Hindlimb muscle (tissue), 1 donor: ENCODE measurements at regions not wholly inside any gene's neighbourhood (a gene's known extent, or its start where the extent isn't known, plus 50 kb on each side); places are given as distances from the start of the nearest gene placed in this dataset.
A peak's percentile ranks its signal among the peaks of the same experiment; 100 is the strongest.
"Not testable (repeated sequence)": the region's sequence is repeated elsewhere in the genome, so short reads cannot be mapped to it uniquely, and the experiment has no call there.

ENCODE experiments used
- DNase-seq: peaks from one replicate; pipeline ENCODE4 v3.0.0-alpha.2; 2013

DNA sequence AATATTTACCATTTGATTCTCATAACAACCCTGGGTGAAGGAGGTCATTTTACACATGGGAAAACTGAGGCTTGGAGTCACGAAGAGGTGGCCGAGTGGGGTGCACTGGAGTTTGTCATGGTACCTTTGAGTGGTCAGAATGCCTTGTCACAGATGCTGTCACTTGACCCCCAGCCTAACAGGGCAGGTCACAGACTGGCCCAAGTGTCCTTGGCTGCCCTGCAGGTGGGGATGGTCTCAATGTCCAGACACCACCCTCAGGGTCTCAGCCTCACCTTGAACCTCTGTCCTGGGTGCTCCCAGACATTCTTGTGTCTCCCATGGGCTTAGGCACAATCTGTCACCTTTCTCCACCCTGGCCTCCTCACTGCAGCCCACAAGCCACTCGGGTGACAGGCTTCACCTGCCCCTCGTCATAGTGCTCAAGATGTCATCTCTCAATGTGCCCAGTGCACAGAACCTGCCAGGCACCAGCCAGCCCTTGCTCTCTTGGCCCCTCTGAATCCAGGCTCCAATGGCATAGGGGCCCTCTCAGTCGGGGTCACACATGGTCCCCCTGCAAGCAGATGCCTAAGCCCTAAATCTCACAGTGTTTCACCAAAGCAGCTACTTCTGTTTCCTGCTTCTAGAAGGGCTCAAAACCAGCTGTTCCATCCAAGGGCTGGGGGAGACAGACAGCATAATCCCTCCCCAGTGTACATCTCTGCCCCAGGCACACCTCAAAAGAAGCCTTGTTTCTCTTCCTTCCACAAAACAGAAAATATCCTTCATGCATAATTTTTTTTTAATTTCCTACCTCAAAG lies 76.8 kb upstream of the NANOS1 start:
- DNase-seq: no peak

DNA sequence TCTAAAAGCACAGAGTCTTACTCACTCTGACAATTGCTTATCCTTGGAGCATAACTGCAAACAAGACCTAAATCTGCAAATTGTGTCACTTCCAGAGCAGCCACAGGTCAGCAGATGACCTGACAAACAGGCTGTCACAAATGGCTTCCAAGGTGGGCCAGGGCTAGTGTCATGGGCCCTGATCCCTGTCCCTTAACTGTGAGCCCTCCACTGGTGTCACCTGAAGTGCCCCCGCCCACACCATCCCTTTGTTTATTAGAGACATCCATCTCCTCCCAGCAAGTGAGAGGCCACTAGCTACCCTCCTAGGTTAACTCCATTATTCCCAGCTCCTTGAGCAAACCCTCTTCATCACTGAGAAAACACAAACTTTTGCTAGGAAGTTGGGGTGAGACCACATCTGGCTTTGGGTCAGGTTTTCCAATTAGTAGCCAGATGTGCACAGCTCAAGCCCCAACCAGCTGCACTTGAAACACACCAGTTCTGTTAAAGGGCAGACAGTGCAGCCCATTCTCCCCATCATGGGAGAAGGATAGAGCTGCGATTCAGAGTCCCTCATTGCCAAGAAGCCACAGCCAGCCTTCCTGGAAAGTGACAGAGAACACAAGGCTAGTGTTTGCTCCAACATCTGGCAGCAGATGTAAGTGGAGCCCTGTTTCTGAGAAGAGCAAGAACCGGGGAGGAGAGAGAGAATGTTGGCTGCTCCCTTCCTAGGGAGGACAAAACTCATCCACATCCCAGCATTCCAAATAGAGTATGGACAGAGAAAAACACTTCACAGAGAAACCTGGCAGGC lies 75.7 kb upstream of the NANOS1 start:
- peak; percentile 59 for DNase-seq

DNA sequence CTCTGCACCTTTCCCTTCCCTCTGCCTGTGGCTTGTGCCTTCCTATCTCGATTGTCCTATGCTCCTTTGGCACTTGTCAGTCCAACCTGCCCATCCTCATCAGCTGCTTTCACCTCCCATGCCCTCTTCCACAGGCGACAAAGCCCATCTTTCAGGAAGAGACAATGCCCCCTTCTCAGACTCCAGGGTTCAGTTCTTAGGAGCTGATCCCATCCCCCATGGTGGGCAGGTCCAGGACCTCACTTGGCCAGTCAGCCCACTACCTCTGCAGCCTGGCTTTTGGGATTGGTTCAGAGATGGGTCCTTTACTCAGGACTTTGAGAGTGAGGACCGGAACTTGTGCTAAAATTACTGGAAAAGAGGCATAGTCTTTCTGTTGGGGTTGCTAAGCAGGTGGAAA lies 74.0 kb upstream of the NANOS1 start:
- DNase-seq: no peak

DNA sequence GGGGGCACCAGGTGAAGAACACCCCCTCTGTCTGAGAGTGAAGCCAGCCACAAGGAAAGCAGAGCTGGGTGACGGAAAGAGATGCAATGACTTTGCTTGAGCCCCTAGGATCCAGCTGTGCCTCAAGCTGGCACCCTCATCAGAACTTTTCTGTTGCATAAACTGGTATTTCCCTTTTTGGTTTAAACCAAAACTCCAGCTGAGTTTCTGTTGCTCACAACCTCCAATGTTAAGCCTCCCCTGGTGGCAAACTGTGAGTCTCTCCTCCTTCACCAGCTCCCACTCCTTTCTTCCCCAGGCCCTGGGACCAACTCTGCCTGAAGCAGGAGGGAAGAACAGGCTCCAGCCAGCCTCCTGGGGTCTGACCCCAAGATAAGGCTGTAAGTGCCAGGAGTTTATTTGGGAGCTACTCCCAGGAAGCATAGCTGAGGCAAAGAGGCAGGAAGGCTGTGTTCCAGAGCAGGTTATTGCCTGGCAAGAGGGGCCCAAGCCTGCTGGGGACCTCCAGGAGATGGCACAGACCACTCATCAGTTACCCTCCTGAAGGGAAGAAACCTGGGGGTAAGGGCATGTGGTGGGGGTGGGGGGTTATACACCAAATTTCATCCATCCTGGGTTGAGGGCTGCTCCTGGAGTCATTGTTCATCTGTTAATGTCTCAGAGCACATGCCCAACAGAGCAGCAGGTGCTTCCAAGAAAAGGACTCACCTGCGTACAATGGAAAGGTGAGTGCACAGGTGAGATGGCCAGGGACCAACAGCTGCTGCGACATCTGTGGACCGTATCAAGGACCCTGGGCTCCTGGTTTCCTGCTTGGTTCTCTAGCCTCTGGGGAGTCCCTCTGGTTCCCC lies 73.3 kb upstream of the NANOS1 start:
- no peak for DNase-seq

DNA sequence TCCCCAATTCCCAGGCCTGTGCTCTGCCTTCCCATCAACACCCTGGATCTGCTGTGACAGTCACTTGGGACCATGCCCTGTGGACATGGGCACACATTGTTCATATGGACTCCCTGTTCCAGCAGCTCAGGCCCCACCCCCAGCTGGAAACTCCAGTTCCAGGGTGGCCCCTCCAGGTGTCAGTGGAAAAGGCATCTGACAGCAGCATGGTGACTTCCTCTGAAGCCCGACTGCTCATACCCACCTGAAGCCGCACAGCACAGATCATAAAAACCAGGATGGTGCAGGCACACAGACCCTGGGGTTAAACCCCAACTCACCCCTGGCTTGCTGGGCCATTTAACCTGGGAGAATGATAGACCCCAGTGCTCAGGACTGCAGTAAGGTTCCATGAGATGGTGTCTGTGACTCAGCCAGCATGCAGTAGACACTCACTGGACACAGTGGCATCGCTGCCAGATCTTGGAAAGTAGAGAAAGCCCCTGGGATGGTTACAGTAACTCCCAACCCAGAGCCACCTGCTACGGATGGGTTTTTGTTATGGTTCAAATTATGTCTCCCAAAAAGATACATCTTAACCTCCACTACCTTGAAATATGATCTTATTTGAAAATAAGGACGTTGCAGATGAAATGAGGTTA lies 72.6 kb upstream of the NANOS1 start:
- DNase-seq: no peak

DNA sequence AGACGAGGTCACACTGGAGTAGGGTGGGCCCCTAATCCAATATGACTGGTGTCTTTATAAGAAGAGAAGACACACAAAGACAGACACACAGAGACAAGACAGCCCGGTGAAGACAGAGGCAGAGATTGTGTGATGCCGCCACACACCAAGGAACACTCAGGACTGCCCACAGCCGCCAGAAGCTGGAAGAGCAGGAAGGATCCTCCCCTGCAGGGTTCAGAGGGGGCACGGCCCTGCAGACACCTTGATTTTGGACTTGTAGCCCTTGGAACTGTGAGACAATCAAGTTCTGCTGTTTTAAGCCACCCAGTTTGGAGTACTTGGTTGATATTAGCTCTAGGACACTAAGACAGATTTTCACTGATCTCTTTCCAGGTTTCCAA lies 72.1 kb upstream of the NANOS1 start:
- no peak for DNase-seq

DNA sequence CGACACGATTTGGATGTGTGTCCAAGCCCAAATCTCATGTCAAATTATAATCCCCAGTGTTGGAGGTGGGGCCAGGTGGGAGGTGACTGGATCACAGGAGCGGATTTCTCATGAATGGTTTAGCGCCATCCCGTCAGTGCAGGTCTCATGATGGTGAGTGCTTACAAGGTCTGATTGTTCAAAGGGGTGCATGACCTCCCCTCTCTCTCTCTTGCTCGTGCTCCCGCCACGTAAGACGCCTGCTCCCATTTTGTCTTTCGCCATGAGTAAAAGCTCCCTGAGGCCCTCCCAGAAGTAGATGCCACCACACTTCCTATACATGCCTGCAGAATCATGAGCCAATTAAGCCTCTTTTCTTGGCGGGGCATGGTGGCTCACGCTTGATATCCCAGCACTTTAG lies 71.5 kb upstream of the NANOS1 start:
- no peak for DNase-seq

DNA sequence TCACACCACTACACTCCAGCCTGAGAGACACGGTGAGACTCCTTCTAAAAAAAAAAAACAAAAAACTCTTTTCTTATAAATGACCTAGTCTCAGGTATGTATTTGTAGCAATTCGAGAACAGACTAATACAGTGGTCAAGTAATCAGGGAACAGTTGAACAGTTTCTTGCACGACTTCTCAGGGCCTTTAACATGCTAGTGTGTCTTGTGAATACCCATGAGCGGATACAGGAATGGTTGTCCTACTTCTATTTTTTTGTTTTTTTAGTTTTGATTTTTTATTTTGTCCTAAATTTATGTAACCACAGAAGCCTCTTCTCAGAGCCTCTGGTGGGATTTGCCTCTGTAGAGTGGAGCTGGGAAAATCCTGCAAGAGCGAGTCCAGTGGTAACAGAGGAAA lies 71.0 kb upstream of the NANOS1 start:
- DNase-seq: no peak

DNA sequence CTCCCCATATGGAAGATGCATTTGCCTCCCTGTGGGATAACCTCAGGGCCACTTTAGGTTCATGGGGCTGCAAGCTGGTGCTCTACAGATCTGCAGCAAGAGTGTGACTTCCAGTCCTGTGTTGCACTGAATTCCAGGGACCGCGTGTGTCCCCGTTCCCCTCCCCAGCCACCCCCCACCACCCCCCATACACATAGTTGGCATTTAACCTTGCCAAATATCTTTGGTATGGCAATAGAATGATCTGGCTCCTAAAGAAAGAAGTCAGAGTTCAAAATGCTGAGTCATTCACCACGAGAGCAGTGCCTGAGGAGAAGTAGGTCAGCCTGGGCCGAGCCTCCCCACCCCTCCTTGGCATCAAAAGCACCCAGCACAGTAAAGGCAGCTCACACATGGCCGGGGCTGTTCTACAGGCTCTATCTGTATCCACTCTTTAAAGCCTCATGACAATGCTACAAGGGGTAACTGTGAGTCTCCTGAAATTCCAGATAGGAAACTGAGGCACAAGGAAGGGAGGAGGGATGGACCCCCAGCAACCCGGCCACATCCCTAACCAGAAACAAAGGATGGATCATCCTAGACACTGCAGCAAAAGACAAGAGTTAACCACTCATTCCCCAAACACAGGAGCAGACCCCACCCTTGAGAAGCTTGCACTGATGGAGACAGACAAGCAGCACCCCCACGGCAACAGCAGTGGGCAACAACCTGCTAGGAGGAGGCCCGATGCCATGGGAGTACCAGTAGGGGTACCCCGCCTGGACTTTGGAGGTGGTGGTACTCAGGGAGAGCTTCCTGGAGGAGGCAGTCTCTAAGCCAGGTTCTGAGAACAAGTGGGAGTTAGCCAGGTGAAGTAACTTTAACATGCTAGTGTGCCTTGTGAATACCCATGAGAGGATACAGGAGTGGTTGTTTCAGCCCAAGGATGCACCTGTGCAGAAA lies 70.3 kb upstream of the NANOS1 start:
- no peak for DNase-seq

DNA sequence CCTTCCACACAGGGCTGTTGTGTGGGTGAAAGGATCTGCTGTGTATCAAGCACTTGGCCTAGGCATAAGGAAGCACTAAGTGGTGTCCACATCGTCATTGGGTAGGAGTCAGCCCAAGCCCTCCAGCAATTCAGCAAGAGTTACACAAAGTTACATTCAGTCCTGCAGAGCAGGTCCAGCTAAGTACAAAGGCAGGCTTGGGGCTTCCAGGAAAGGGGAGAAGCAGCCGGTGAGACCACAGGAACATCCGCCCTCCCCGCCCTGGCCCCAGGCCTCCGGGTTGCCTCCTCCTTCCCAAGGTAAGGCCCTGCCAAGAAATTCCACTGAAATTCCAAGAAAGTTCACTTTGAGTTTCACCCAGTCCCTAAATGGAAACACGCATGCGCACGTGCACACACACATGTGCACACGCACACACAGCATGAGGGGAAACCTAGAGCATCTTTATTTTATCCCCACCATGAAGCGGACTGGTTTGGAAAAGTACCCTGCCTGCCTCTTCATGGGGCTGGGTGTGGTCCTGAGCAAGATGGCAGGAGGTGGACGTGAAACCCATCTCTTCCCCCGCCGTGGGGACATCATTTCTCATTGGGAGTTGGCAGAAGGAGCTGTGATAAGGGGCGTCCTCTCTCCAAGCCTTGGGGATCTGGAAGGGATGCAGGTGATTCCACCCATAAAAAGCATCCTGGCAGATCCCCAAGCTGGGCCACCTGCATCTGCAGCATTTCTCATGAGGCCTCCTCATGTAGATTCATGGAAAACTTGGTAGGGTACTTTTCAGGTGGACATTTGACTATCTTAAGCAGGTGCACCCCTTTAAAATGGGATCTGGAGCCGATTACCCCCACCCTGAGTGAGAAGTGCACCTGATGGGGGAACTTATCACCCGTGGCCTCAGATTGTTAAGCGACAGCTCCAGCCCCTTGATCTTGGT lies 69.1 kb upstream of the NANOS1 start:
- peak; percentile 66 for DNase-seq

DNA sequence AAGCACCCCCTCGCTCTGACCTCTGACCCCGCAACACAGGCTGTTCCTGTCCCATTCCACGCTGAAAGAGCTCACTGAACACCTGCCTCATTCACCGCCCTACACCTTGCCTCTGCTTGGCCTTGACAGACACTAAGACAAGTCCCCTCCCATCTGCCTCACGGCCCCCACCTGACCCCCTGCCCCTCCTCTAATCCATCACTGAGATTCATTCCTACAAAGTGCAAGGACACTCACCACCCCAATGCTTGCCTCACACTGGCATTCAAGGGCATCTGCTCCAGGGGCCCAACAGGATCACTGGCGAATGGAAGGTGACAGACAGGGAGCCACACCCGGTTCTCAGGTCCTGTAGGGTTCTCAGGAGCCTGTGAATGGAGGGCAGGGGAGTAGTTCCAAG lies 68.1 kb upstream of the NANOS1 start:
- DNase-seq: no peak

DNA sequence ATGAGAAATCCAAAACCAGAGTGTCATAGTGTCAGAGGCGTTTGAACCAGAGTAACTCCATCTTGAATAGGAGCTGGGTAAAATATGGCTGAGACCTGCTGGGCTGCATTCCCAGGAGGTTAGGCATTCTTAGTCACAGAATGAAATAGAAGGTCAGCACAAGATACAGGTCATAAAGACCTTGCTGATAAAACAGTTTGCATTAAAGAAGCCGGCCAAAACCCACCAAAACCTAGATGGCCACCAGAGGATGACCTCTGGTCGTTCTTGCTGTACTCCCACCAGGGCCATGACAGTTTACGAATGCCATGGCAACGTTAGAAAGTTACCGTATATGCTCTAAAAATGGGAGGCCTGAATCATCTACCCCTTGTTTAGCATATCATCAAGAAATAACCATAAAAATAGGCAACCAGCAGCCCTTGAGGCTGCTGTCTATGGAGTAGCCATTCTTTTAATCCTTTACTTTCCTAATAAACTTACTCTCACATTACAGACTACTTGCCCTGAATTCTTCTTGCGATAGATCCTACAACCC lies 67.1 kb upstream of the NANOS1 start:
- DNase-seq: not testable (repeated sequence)

DNA sequence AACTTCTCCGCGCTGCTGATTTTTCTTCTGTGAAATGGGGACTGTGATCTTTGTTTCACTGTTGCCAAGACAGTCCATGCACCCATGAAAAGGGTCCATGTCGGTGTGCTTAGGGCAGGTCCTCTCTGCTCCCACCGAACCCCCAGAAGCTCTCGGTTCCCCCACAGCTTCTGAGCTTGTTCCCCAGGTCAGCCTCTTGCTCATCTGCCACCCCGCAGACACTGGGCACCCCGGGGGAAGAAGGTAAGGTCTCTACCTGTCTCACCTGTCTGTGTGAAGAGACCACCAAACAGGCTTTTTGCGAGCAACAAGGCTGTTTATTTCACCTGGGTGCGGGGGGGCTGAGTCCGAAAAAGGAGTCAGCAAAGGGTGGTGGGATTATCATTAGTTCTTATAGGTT lies 66.2 kb upstream of the NANOS1 start:
- no peak for DNase-seq

DNA sequence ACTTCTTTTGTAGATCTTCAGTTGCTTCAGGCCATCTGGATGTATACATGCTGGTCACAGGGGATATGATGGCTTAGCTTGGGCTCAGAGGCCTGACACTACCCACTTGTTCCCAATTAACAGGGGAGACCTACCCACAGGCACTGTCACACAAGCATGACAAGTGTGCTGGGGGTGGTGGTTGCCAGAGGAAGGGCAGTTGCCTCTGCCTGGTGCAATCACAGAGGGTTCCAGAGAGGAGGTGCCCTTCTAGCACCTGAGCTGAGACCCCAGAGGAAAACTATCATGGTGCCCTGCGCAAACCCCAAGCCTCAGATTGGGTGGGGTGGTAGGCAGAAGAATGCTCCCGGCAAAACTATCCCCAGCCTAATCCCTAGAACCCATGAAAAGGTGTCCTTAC lies 65.6 kb upstream of the NANOS1 start:
- no peak for DNase-seq

DNA sequence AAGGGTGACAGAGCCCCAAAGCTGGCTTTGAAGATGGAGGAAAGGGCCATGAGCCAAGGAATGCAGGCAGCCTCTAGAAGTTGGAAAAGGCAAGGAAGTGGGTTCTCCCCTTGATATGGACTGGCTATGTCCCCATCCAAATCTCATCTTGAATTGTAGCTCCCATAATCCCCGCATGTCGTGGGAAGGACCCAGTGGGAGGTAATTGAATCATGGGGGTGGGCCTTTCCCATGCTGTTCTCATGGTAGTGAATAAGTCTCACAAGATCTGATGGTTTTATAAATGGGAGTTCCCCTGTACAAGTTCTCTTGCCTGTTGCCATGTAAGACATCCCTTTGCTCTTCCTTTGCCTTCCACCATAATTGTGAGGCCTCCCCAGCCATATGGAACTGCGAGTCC lies 65.0 kb upstream of the NANOS1 start:
- DNase-seq: not testable (repeated sequence)

DNA sequence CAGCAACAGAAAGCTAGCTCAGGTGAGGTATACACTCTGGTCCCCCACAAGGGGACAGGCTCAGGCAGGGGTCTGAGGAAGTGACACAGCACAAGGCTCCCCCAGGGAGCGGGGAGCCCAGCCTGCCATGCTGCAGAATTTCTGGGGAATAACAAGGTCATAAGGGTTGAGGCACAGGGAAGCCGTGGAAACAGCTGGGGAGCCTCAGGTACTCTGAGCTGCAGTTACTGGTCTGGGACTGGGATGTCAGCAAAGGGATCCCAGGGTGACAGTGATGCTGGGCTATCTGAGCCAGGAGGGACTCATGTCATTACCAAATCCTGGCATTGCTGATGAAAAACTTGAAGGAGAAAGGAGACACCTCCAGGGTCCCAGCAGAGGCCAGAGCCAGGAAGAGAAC lies 64.4 kb upstream of the NANOS1 start:
- no peak for DNase-seq

DNA sequence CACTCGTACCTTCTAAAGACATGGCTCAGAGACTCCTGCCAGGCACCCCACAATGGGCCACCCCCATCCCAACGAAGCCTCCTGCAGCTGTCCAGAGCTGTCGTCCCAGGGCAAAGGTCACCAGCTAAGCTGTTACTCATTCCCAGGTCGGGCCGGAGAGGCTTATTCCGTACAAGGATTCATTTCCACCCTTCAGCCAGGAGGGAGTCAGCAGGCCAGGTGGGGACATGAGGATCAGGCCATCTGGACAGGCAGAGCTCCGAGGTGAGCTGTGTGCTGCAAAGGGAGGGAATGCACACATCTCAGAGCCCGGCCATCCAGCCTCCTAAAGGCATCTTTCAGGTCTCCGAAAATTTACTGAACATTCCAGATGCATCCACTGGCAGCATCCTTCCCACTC lies 63.9 kb upstream of the NANOS1 start:
- no peak for DNase-seq

DNA sequence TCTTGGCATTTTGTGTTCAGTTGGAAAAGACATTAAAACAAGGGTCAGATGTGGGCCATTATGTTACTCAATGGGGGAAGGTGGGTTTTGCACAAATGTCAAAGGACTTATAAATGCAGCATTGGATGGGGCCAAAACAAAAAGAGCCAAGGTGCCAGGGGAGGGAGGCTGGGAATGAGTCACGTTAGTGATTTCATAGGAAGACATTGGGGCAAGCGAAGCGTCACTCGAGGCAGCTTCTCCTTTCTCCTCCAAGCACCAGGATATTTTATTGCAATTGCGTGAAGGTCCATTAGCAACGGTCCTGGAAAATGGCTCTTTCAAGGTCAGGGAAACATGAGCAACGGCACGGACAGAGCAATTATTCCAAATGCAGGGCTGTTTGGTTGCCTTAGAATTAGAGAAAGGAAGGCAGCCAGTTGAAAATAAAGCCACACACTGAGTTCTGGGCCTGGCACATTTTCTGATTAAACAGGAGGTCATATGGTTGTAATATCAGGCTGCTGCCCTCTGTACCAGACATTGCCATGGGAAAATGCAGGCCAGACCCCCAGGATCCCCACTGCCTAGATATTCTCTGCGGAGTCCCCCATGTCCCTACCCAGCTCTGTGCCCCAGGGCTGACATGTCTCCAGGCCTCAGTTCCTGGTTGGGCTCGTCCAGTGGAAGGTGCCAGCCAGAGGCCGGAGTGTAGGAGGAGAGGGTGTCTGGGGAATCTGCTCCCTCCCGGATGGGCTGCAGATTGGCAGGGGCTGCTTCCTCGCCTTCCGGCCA lies 63.3 kb upstream of the NANOS1 start:
- DNase-seq: no peak

DNA sequence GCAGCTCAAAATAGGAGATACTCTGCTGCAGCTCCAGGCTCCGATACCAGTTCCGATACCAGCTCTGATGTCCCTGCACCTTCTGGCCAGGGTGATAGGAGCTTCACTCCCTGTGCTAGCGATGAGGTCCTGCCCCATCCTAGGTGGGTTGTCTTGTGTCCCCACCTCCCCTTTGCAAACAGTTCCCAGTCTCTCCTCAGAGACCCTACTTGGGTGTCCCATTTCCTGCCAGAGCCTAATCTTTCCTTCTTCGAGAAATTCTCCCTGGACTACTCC lies 62.7 kb upstream of the NANOS1 start:
- no peak for DNase-seq

DNA sequence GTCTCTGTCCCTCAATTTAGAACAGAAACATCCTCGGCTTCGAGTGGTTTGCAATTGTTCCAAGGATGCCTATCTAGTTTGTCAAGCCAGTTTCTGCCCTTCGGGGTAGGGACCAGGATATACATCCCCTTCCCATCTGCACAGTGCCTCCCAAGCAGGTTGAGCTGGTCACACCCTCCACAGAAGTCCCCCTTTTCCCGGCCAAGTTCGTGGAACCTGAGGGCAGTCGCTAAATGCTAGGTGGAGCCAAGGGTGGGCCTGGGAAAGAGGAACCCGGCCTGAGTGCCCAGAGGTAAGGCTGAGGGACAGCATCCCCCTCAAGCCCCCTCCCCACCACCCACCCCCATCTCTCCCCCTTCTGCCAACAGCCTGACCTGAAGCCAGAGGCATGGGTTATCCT lies 62.4 kb upstream of the NANOS1 start:
- DNase-seq: no peak
